Right ventricle myocardium inferior (tissue), 1 donor: ENCODE measurements at regions not wholly inside any gene's neighbourhood (a gene's known extent, or its start where the extent isn't known, plus 50 kb on each side); places are given as distances from the start of the nearest gene placed in this dataset.

ENCODE experiments used
- ATAC-seq: fragments of 200-7000 bp; cut with Tn5 transposase; one replicate; pipeline ENCODE4 v1.9.1; 2020; ENCODE audit warnings: mild to moderate bottlenecking, moderate library complexity
- DNase-seq: peaks from one replicate; pipeline ENCODE4 v3.0.0; 2021; ENCODE audit errors: missing footprints
- intact Hi-C: fragments of 100-400 bp; cut with DNase I; formaldehyde crosslinking; loops from one replicate; pipeline ENCODE4 v1.11.0; 2022
- donor health status: DM: no; HTN: yes; CAD: no; lungs with severe emphysema.

GRCh38 chr15:39350785-39351184, 230.1 kb upstream of the THBS1 start:
- intact Hi-C loops, result no loop called here
- no peak for DNase-seq
- ATAC-seq, result peak; percentile 56

DNA sequence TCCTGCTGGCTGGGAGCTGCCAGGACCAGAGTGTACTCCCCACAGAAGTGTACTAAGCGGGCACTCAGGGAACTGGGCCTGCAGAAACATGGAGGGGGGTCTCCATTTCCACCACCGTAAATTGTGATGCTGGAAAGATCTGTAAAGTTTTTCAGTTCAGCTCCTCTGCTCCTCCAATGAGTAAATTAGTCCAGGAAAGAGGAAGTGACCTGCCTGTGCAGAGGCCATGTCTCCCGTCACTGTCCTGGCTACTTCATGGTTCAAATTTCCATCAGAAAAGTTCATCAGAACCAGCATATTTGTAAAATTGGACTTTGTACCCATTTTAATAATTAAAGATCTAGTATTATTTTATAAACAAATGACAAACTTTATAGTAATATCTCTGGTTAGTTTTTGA, 226.7 kb upstream of the THBS1 start:
- intact Hi-C loops, result no loop called here
- ATAC-seq (no peak), DNase-seq (no peak)

DNA sequence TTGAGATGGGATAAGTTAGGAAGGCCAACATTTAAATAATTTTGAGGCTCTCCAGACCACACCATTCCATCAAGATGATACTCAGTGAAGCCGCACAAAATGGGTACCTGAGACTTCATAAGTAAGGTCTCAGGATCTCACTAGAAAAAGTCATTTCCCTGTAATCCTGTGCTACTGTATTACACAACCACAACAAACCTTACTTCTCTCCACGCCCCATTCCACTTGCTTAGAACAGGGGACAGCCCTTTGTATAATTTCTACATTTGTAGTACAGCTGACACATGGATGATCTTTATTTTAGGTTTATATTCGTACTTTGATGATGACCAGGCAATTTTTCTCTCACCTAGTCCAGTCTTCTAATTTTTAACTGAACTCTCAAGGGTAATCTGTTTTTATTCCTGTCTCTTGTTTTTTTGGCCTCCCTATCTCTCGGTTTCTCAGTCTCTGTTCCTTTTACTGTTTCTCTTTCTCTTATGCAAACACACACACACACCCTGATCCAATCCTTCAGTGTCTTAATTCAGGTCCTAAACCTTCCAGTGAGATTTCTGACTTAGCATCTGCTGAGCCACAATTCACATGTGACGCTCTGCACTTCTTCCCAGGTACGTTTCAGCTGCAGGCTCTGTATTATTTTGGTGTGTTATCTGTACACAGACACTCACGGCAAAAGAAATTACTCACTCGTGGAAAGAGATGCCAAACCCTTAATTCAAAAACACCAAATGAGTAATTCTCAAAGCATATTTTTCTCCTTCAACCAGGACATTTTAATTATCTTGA, 223.2 kb upstream of the THBS1 start:
- no peak for ATAC-seq
- no peak for DNase-seq
- intact Hi-C loops, result loop anchor here (5.0 kb wide), 1 partner anchor 80 kb away; no protein-coding TSS in a partner anchor

GRCh38 chr15:39358441-39359041, 222.3 kb upstream of the THBS1 start:
- peak; percentile 92 for ATAC-seq
- intact Hi-C loops, result loop anchor here (5.0 kb wide), 1 partner anchor 79 kb away; no protein-coding TSS in a partner anchor
- DNase-seq, result no peak

GRCh38 chr15:39359771-39360170, 221.1 kb upstream of the THBS1 start:
- DNase-seq (no peak), ATAC-seq (no peak)
- intact Hi-C loops, result loop anchor here (5.0 kb wide), 1 partner anchor 78 kb away; no protein-coding TSS in a partner anchor

- intact Hi-C loops, result no loop called here
- DNase-seq, result no peak
- no peak for ATAC-seq
Measured at GRCh38 chr15:39360452-39360851, 220.4 kb upstream of the THBS1 start.

GRCh38 chr15:39361497-39361896, 219.4 kb upstream of the THBS1 start:
- ATAC-seq (no peak), DNase-seq (no peak)
- intact Hi-C loops, result no loop called here

DNA sequence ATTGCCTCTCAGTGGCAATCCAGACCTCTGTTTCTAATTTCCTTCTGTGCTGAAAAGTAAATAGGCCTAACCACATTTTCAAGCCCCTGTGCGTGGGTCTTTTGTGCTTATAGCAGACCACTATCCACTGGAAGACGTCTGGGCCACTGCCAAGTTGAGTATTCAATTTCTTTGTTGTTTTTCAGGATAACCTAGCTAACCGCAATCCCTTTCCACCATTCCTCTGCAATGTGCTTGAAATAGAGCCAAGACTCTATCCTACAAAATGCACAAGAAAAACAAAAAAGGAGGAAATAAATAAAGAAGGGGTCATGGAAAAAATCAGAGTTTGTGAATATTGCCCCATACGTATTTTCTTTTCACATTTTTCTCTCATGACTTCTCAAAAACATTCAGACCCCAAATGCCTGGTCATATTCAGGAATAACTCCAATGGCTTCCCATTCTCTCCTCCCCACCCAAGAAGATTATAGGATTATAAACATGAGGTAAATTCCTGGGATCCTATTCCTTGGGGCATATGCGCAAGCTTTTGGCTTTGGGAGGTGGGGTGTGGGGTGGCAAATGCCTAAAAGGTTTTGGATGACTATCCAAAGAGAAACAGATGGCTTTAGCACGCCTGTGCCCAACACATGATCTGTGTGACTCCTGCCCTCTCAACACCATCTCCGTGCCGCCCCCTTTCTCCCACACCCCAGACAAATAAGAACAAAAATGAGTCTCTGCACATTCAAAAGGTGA, 217.9 kb upstream of the THBS1 start:
- DNase-seq (no peak), ATAC-seq (no peak)
- intact Hi-C loops, result no loop called here

DNA sequence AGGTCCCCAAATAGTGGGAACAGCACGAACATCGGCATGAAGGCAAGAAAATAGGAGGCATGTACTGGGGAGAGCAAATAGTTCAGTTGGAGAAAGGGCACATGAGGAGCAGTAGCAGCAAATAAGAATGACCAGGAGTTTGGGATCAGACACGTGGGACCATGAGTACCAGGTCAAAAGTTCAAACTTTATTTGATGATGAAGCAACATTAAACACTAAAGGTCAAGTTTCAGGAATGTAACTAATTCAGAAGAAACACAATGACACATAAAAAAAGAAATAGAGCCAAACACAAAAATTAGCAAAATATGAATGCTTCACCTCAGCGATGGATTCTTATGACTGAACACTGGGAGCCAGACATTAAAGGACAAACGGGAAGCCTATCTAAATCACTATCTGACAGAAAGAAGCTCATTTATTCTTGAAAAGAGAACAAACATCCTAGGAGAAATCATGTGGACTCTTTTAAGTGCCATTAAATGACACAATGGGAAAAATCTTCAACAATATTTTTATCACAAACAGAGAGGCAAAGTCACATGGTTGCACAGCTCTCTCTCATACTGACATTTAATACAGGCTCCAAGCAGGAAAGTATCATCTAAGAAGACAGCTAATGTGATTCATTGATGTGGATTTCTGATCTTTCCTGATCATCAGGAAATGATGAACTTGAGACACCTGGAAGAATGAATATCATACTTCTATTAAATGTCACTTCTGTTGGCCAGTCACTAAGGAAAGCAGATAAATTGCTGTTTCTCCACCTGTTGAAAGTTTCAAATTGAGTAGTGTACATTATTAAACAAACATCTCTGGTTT, 216.9 kb upstream of the THBS1 start:
- ATAC-seq (no peak), DNase-seq (no peak)
- intact Hi-C loops, result no loop called here

GRCh38 chr15:39364721-39365120, 216.2 kb upstream of the THBS1 start:
- no peak for ATAC-seq
- no peak for DNase-seq
- intact Hi-C loops, result no loop called here

- no peak for DNase-seq
- no peak for ATAC-seq
- intact Hi-C loops, result no loop called here
Measured at GRCh38 chr15:39365161-39365560, 215.7 kb upstream of the THBS1 start.

- no peak for DNase-seq
- ATAC-seq, result no peak
- intact Hi-C loops, result no loop called here
Measured at GRCh38 chr15:39365873-39366272, 215.0 kb upstream of the THBS1 start.

- DNase-seq, result no peak
- no peak for ATAC-seq
- intact Hi-C loops, result no loop called here
Measured at GRCh38 chr15:39367596-39367995, 213.3 kb upstream of the THBS1 start.

GRCh38 chr15:39369768-39370167, 211.1 kb upstream of the THBS1 start:
- intact Hi-C loops, result no loop called here
- no peak for ATAC-seq
- no peak for DNase-seq

DNA sequence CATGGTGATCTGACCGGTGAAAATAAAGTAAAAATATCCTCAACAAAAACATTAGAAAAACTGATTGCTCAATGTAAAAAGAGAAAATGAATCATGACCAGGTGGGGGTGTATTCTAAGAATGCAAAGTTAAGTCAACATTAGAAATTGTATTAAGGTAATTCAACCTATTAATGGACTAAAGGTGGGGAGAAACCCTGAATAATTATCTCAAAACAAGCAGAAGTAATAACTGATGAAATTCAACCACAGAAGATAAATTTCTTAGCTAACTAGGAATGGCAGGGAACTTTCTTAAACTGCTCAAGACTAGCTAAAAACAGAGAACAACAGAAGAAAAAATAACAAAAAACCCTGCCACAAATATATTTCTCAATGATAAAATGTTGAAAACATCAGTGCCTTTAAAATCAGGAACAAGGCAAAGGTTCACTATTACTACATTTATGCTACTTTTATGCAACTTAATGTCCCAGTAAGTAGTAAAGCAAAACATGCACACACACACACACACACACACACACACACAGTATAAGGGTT, 204.4 kb upstream of the THBS1 start:
- DNase-seq (no peak), ATAC-seq (no peak)
- intact Hi-C loops, result no loop called here

DNA sequence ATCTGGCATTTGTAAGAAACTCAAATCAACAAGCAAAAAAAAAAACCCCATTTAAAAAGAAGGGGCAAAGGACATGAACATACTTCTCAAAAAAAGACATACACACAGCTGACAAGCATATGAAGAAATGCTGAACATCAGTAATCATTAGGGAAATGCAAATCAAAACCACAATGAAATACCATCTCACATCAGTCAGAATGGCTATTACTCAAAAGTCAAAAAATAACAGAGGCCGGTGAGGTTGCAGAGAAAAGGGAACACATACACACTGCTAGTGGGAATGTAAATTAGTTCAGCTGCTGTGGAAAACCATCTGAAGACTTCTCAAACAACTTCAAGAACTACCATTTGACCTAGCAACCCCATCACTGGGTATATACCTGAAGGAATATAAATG, 199.4 kb upstream of the THBS1 start:
- no peak for DNase-seq
- no peak for ATAC-seq
- intact Hi-C loops, result no loop called here

GRCh38 chr15:39388118-39388517, 192.8 kb upstream of the THBS1 start:
- ATAC-seq, result no peak
- DNase-seq, result no peak
- intact Hi-C loops, result no loop called here

DNA sequence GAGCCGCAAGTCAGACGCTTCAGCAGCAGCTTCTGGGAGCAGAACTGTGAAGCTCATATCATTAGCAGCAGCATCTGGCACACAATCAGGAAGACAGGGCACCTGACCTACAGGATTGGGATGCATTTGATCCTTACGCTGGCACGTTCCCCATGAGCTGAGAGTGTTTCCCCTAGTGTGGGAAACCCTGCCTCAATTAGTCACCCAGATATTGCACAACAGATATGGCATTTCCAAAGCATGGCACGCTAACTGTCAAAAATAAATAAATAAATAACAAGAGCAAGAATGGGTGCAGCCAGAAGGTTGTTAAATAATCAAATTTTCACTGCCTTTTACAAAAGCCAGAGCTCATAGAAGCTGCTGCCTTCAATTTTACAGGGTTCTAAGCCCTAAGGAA, 189.6 kb upstream of the THBS1 start:
- ATAC-seq (no peak), DNase-seq (no peak)
- intact Hi-C loops, result no loop called here
